PC-9 (cell line): ENCODE measurements at regions not wholly inside any gene's neighbourhood (a gene's known extent, or its start where the extent isn't known, plus 50 kb on each side); places are given as distances from the start of the nearest gene placed in this dataset.

Experiments used
- BruUV-seq: library from RNA; stranded (reverse); fragments of 400-500 nt; replicated peaks from 2 replicates; lab custom pipeline; 2021; lab: Mats Ljungman, UMichigan
- CTCF ChIA-PET: fragments of 300-600 bp; sonication (Branson Sonifier 250); formaldehyde crosslinking; loops from one replicate; lab custom pipeline; 2022; ENCODE audit warnings: antibody characterized with exemption; lab: Charles Lee
- POLR2A ChIA-PET: fragments of 300-600 bp; sonication (Branson Sonifier 250); formaldehyde crosslinking; loops from one replicate; lab custom pipeline; 2022; ENCODE audit warnings: antibody characterized with exemption; ENCODE audit not compliant: unreplicated experiment; lab: Charles Lee
- DNase-seq, 2 experiments: peaks; one replicate each; pipeline versions ENCODE4 v3.0.0 to v3.0.0-alpha.2; 2015 to 2022; ENCODE audit warnings: mixed read lengths in 1 of 2
- H2AFZ ChIP-seq: fragments of 200-600 bp; sonication (generic); 2 replicates; pipeline ENCODE4 v1.8.1; 2017; ENCODE audit warnings: antibody characterized with exemption
- H3F3A ChIP-seq: fragments of 200-600 bp; sonication (generic); 2 replicates; pipeline ENCODE4 v1.8.1; 2017; ENCODE audit warnings: antibody characterized with exemption, mild to moderate bottlenecking, low read depth; ENCODE audit not compliant: insufficient read depth
- H3K27ac ChIP-seq: fragments of 200-600 bp; sonication (generic); 2 replicates; pipeline ENCODE4 v1.6.1; 2016; ENCODE audit warnings: mixed run types
- H3K27me3 ChIP-seq: fragments of 200-600 bp; sonication (generic); 2 replicates; pipeline ENCODE4 v1.6.1; 2016; ENCODE audit warnings: low read depth, mixed run types; ENCODE audit not compliant: insufficient read depth
- H3K36me3 ChIP-seq: fragments of 200-600 bp; sonication (generic); 2 replicates; pipeline ENCODE4 v1.6.1; 2016; ENCODE audit warnings: low read depth, mixed run types
- H3K4me1 ChIP-seq: fragments of 200-600 bp; sonication (generic); replicated peaks from 2 replicates; pipeline ENCODE4 v1.6.1; 2016; ENCODE audit warnings: mixed run types; ENCODE audit not compliant: insufficient read depth
- H3K4me2 ChIP-seq: fragments of 200-600 bp; sonication (generic); 2 replicates; pipeline ENCODE4 v1.6.1; 2017; ENCODE audit warnings: mixed run types
- H3K4me3 ChIP-seq: fragments of 200-600 bp; sonication (generic); 2 replicates; pipeline ENCODE4 v1.6.1; 2016; ENCODE audit warnings: mixed run types
- H3K79me2 ChIP-seq: fragments of 200-600 bp; sonication (generic); 2 replicates; pipeline ENCODE4 v1.6.1; 2017; ENCODE audit warnings: low read depth, mixed run types
- H3K9me2 ChIP-seq: fragments of 200-600 bp; sonication (generic); 2 replicates; pipeline ENCODE4 v1.8.1; 2017; ENCODE audit warnings: mild to moderate bottlenecking; ENCODE audit not compliant: insufficient read depth
- H3K9me3 ChIP-seq: fragments of 200-600 bp; sonication (generic); 2 replicates; pipeline ENCODE4 v1.8.1; 2016; ENCODE audit warnings: low read depth; ENCODE audit not compliant: insufficient read depth
- H4K20me1 ChIP-seq: fragments of 200-600 bp; sonication (generic); 2 replicates; pipeline ENCODE4 v1.8.1; 2017; ENCODE audit not compliant: insufficient read depth
- EZH2 ChIP-seq: fragments of 200-600 bp; sonication (generic); IDR thresholded peaks from 2 replicates; pipeline ENCODE4 v1.8.0; 2017; ENCODE audit warnings: antibody characterized with exemption, low read depth
- intact Hi-C: fragments of 100-400 bp; cut with micrococcal nuclease; formaldehyde crosslinking; loops from one replicate; pipeline ENCODE4 v1.10.0; 2022; ENCODE audit not compliant: unreplicated experiment
- TF ChIP-seq, protein P1 (sequence below): fragments of 200-600 bp; sonication (generic); conservative IDR thresholded peaks from 2 replicates; pipeline ENCODE4 v1.6.1; 2017; ENCODE audit warnings: mixed run types, antibody characterized with exemption, mild to moderate bottlenecking, moderate library complexity

DNA sequence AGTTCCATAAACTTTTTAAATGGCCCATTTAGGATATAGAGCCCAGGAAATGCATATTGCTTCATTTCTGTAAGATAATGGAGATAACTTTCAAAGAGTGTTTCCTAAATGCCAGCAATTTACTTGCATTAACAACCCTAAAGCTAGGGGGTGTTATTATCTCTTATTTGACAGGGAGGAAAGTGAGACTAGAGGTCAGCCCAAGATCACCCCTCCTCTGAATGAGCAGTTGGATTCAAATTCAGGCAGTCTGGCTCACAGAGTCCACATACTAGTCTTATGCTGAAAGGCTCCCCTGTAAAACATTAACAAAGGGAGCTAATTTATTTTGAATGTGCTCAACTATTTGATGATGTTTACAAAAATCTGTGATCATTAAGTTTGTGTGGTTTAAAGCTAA is 49.9 kb upstream of the TRIM77 start:
- no peaks in the 10 kb centered on the region for H3K4me1 ChIP-seq
- H3K36me3 ChIP-seq: no peaks in the 10 kb centered on the region
- no peaks in the 10 kb centered on the region for H3K79me2 ChIP-seq
- H3K9me2 ChIP-seq: no peaks in the 10 kb centered on the region
- no peaks in the 10 kb centered on the region for H3K9me3 ChIP-seq
- no peaks in the 10 kb centered on the region for H3F3A ChIP-seq
- DNase-seq: no peak
- no TSS peak for BruUV-seq
- no peak overlapping the region for H3K27ac ChIP-seq
- TF ChIP-seq, protein P1, sequence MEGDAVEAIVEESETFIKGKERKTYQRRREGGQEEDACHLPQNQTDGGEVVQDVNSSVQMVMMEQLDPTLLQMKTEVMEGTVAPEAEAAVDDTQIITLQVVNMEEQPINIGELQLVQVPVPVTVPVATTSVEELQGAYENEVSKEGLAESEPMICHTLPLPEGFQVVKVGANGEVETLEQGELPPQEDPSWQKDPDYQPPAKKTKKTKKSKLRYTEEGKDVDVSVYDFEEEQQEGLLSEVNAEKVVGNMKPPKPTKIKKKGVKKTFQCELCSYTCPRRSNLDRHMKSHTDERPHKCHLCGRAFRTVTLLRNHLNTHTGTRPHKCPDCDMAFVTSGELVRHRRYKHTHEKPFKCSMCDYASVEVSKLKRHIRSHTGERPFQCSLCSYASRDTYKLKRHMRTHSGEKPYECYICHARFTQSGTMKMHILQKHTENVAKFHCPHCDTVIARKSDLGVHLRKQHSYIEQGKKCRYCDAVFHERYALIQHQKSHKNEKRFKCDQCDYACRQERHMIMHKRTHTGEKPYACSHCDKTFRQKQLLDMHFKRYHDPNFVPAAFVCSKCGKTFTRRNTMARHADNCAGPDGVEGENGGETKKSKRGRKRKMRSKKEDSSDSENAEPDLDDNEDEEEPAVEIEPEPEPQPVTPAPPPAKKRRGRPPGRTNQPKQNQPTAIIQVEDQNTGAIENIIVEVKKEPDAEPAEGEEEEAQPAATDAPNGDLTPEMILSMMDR: no peak
- TF ChIP-seq EZH2: no peak
- no peak overlapping the region for H2AFZ ChIP-seq
- H3K27me3 ChIP-seq: no peaks in the 10 kb centered on the region
- no peak overlapping the region for H3K4me2 ChIP-seq
- intact Hi-C loops: no loop called here
- no peaks in the 10 kb centered on the region for H4K20me1 ChIP-seq
- POLR2A ChIA-PET: no interaction called here
- CTCF ChIA-PET: no interaction called here
- no peak overlapping the region for H3K4me3 ChIP-seq
